HepG2 (cell line): ENCODE measurements at regions not wholly inside any gene's neighbourhood (a gene's known extent, or its start where the extent isn't known, plus 50 kb on each side); places are given as distances from the start of the nearest gene placed in this dataset.

Experiments
- CERS6 ChIP-seq: sonication (generic); formaldehyde crosslinking; IDR thresholded peaks from 2 replicates; pipeline ENCODE4 v1.5.0; 2020; ENCODE audit warnings: missing genetic modification reagents
- CTCF ChIP-seq: sonication (generic); formaldehyde crosslinking; IDR thresholded peaks from 2 replicates; pipeline ENCODE4 v1.5.0; 2020; ENCODE audit warnings: mild to moderate bottlenecking, missing genetic modification reagents, moderate library complexity
- MIER3 ChIP-seq: IDR thresholded peaks from 2 replicates; pipeline ENCODE4 v1.6.1; 2016; ENCODE audit warnings: missing compliant biosample characterization, borderline replicate concordance
- POLR2A ChIP-seq, 2 experiments: IDR thresholded peaks; 2 replicates each; pipeline ENCODE4 v1.6.1; 2011; ENCODE audit warnings: low read depth in 2 of 2, low read length in 2 of 2, mild to moderate bottlenecking in 1 of 2, moderate library complexity in 1 of 2; ENCODE audit not compliant: insufficient read depth in 1 of 2
- TCF7 ChIP-seq: sonication (generic); IDR thresholded peaks from 2 replicates; pipeline ENCODE4 v1.6.1; 2016; ENCODE audit warnings: antibody characterized with exemption, low read depth
- ZNF263 ChIP-seq: sonication (generic); formaldehyde crosslinking; IDR thresholded peaks from 2 replicates; pipeline ENCODE4 v1.4.0; 2020; ENCODE audit warnings: missing genetic modification reagents

GRCh38 chr13:50215399-50215798 is 200.2 kb downstream of the KCNRG start:
- TF ChIP-seq POLR2A (IDR thresholded peaks at IDR 0.05; ENCODE audit: insufficient read depth in 1 of 2, low read depth in 2 of 2, low read length in 2 of 2): no peak
- no peak for TF ChIP-seq CERS6 (CRISPR knock-in tag)
- TF ChIP-seq MIER3 (CRISPR knock-in tag): no peak
- no peak for TF ChIP-seq CTCF (CRISPR knock-in tag)
- TF ChIP-seq ZNF263 (CRISPR knock-in tag): no peak
- TF ChIP-seq TCF7: no peak
